PC-3 (cell line): ENCODE measurements at regions not wholly inside any gene's neighbourhood (a gene's known extent, or its start where the extent isn't known, plus 50 kb on each side); places are given as distances from the start of the nearest gene placed in this dataset.

ENCODE experiments used
- ATAC-seq: fragments of 200-7000 bp; cut with Tn5 transposase; 2 replicates; pipeline ENCODE4 v1.9.1; 2020; ENCODE audit warnings: mild to moderate bottlenecking, moderate library complexity
- BruUV-seq: library from RNA; stranded (reverse); fragments of 400-500 nt; replicated peaks from 2 replicates; lab custom pipeline; 2021; lab: Mats Ljungman, UMichigan
- CTCF ChIA-PET: fragments of 300-600 bp; sonication (Branson Sonifier 250); formaldehyde crosslinking; loops from one replicate; lab custom pipeline; 2022; ENCODE audit warnings: antibody characterized with exemption; lab: Charles Lee
- POLR2A ChIA-PET: fragments of 300-600 bp; sonication (Branson Sonifier 250); formaldehyde crosslinking; loops from one replicate; lab custom pipeline; 2022; ENCODE audit warnings: antibody characterized with exemption; ENCODE audit not compliant: unreplicated experiment; lab: Charles Lee
- DNase-seq: peaks from one replicate; pipeline ENCODE4 v3.0.0-alpha.2; 2015
- H2AFZ ChIP-seq: fragments of 300-600 bp; sonication (generic); 2 replicates; pipeline ENCODE4 v1.6.0; 2016; ENCODE audit warnings: antibody characterized with exemption, low read length
- H3F3A ChIP-seq: fragments of 300-600 bp; sonication (generic); one replicate; pipeline ENCODE4 v1.6.0; 2017; ENCODE audit warnings: antibody characterized with exemption, low read length, control low read depth, mild to moderate bottlenecking; ENCODE audit not compliant: unreplicated experiment
- H3K27ac ChIP-seq: fragments of 300-600 bp; sonication (generic); 2 replicates; pipeline ENCODE4 v1.5.1; 2016; ENCODE audit warnings: mild to moderate bottlenecking, low read length
- H3K27me3 ChIP-seq: fragments of 300-600 bp; sonication (generic); 2 replicates; pipeline ENCODE4 v1.6.1; 2016; ENCODE audit warnings: low read length, mixed read lengths
- H3K36me3 ChIP-seq: fragments of 300-600 bp; sonication (generic); 2 replicates; pipeline ENCODE4 v1.6.1; 2016; ENCODE audit warnings: low read depth, mixed run types, low read length, mixed read lengths
- H3K4me1 ChIP-seq: fragments of 300-600 bp; sonication (generic); 2 replicates; pipeline ENCODE4 v1.5.1; 2016; ENCODE audit warnings: low read length; ENCODE audit not compliant: insufficient read depth
- H3K4me2 ChIP-seq: fragments of 300-600 bp; sonication (generic); 2 replicates; pipeline ENCODE4 v1.6.0; 2016; ENCODE audit warnings: low read length
- H3K4me3 ChIP-seq: fragments of 300-600 bp; sonication (generic); 2 replicates; pipeline ENCODE4 v1.5.1; 2016; ENCODE audit warnings: mild to moderate bottlenecking, low read length, mixed read lengths
- H3K79me2 ChIP-seq: fragments of 300-600 bp; sonication (generic); 2 replicates; pipeline ENCODE4 v1.6.1; 2017; ENCODE audit warnings: low read length, mixed read lengths
- H3K9ac ChIP-seq: fragments of 300-600 bp; sonication (generic); 2 replicates; pipeline ENCODE4 v1.6.0; 2016; ENCODE audit warnings: mild to moderate bottlenecking, low read length
- H3K9me2 ChIP-seq: fragments of 300-600 bp; sonication (generic); replicated peaks from 2 replicates; pipeline ENCODE4 v1.6.1; 2016; ENCODE audit warnings: mixed run types, low read length, mixed read lengths
- H3K9me3 ChIP-seq: fragments of 300-600 bp; sonication (generic); 2 replicates; pipeline ENCODE4 v1.6.1; 2016; ENCODE audit warnings: low read length, mixed read lengths
- H4K20me1 ChIP-seq: fragments of 300-600 bp; sonication (generic); 2 replicates; pipeline ENCODE4 v1.6.1; 2016; ENCODE audit warnings: low read length, mixed read lengths
- EZH2 ChIP-seq: fragments of 300-600 bp; sonication (generic); IDR thresholded peaks from one replicate; pipeline ENCODE4 v1.6.1; 2017; ENCODE audit warnings: antibody characterized with exemption, mild to moderate bottlenecking, low read length; ENCODE audit not compliant: unreplicated experiment
- EZH2phosphoT487 ChIP-seq: fragments of 300-600 bp; sonication (generic); IDR thresholded peaks from 2 replicates; pipeline ENCODE4 v1.6.1; 2018; ENCODE audit warnings: mild to moderate bottlenecking, antibody characterized with exemption, low read length, borderline replicate concordance
- intact Hi-C: fragments of 100-400 bp; cut with micrococcal nuclease; formaldehyde crosslinking; loops from 2 replicates; pipeline ENCODE4 v1.9.0; 2023
- TF ChIP-seq, protein P1 (sequence below): fragments of 300-600 bp; sonication (generic); conservative IDR thresholded peaks from 2 replicates; pipeline ENCODE4 v1.5.1; 2017; ENCODE audit warnings: antibody characterized with exemption, low read depth, mild to moderate bottlenecking, low read length

DNA sequence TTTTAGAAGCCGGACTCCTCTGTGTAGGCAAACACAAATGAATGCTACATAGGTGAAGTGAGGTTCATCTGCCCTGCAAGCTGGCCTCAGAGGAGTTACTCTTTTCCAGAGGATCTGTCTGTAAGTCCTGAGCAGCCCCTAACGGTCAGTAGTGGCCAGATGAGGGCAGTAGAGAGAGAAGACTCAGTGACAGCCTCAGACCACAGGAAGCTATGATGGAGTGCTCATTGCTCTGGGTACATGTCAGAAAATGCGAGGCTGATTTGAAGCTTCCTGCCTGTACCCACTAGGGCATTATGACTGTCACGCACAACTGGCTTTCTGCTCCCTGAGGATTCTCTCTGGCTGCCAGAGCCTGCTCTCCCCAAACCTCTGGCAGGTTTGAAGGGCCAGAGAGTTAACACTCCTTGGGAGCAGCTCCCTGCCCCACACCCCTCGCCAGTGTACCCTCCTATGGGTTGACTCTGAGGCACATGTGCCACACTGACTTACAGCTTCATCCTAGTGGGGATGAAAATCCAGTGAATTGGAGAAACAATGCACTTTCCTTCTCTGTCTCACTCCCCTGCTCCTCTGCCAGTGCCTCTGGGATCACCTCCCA, 141.5 kb downstream of the GABRG2 start:
- no TSS peak for BruUV-seq
- no peaks in the 10 kb centered on the region for H3F3A ChIP-seq
- ATAC-seq (peak; percentile 64), DNase-seq (peak; percentile 68)
- H3K4me2 ChIP-seq = no peak overlapping the region
- no peaks in the 10 kb centered on the region for H3K9me2 ChIP-seq
- no peak for TF ChIP-seq EZH2
- TF ChIP-seq, protein P1, sequence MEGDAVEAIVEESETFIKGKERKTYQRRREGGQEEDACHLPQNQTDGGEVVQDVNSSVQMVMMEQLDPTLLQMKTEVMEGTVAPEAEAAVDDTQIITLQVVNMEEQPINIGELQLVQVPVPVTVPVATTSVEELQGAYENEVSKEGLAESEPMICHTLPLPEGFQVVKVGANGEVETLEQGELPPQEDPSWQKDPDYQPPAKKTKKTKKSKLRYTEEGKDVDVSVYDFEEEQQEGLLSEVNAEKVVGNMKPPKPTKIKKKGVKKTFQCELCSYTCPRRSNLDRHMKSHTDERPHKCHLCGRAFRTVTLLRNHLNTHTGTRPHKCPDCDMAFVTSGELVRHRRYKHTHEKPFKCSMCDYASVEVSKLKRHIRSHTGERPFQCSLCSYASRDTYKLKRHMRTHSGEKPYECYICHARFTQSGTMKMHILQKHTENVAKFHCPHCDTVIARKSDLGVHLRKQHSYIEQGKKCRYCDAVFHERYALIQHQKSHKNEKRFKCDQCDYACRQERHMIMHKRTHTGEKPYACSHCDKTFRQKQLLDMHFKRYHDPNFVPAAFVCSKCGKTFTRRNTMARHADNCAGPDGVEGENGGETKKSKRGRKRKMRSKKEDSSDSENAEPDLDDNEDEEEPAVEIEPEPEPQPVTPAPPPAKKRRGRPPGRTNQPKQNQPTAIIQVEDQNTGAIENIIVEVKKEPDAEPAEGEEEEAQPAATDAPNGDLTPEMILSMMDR = peak; percentile 64
- CTCF ChIA-PET = interaction anchor here (1.0 kb wide), 1 partner anchor 1199 kb away, joined by 3 read pairs; no protein-coding TSS in a partner anchor
- H2AFZ ChIP-seq = no peak overlapping the region
- no peak overlapping the region for H3K27ac ChIP-seq
- intact Hi-C loops = no loop called here
- no peaks in the 10 kb centered on the region for H4K20me1 ChIP-seq
- H3K9me3 ChIP-seq = no peaks in the 10 kb centered on the region; the same call in 1 of the 2 replicates
- H3K27me3 ChIP-seq = no peaks in the 10 kb centered on the region
- no peaks in the 10 kb centered on the region for H3K36me3 ChIP-seq
- H3K4me3 ChIP-seq = no peak overlapping the region
- no peaks in the 10 kb centered on the region for H3K4me1 ChIP-seq
- H3K9ac ChIP-seq = no peak overlapping the region
- no peaks in the 10 kb centered on the region for H3K79me2 ChIP-seq
- POLR2A ChIA-PET = no interaction called here

DNA sequence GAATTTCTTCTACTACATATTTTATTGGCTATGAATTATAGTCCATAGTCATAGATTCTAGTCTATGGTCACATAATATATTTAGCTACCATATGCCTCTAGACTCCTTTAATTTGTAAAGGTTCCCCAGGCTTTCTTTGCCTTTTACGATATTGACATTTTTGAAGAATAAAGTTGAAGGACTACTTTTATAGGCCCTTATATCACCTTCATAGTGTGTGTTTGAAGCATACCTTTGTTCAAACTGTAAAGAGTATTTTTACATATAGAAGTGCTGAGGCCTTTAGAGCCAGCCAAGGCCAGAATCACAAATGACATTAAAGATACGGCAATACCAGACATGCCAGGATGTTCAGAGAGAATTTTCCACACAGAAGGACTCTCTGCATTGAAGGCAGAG, 147.0 kb downstream of the GABRG2 start:
- no TSS peak for BruUV-seq
- ATAC-seq (no peak), DNase-seq (no peak)
- ChIA-PET CTCF (no interaction called here), POLR2A (no interaction called here)
- Histone ChIP-seq H2AFZ (no peak overlapping the region), H3K4me1 (no peaks in the 10 kb centered on the region), H3K79me2 (no peaks in the 10 kb centered on the region), H3F3A (no peaks in the 10 kb centered on the region), H3K4me3 (no peak overlapping the region), H4K20me1 (no peaks in the 10 kb centered on the region), H3K9ac (no peak overlapping the region), H3K9me3 (no peaks in the 10 kb centered on the region), H3K4me2 (no peak overlapping the region), H3K36me3 (no peaks in the 10 kb centered on the region), H3K27me3 (no peaks in the 10 kb centered on the region), H3K27ac (no peak overlapping the region), H3K9me2 (no peaks in the 10 kb centered on the region)
- intact Hi-C loops = no loop called here
- TF ChIP-seq, protein P1 = no peak
- no peak for TF ChIP-seq EZH2
- TF ChIP-seq EZH2phosphoT487 = no peak

DNA sequence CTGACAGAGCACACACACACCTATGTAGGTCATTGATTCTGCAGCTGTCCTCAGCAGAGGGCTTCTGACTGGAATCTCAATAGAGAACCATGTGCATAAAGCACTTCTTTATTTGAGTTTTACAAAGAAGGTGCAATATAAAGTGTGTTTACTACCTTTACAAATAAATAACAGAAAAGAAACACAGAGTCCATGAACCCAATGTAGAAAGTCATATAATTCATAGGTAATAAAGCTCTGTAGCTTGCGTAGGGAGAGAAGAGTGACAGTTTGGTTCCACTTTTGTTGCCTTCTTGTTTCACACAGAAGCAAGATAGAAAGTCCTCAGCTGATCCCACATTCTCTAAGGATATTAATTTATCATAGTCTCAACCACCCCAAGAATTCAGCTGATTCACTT, 149.5 kb downstream of the GABRG2 start:
- no TSS peak for BruUV-seq
- no peak for ATAC-seq
- TF ChIP-seq EZH2 (no peak), EZH2phosphoT487 (no peak)
- TF ChIP-seq, protein P1 = no peak
- H2AFZ ChIP-seq = no peak overlapping the region
- no peaks in the 10 kb centered on the region for H3K4me1 ChIP-seq
- H3K4me2 ChIP-seq = no peak overlapping the region
- no peaks in the 10 kb centered on the region for H3K27me3 ChIP-seq
- no peaks in the 10 kb centered on the region for H3F3A ChIP-seq
- POLR2A ChIA-PET = no interaction called here
- H3K27ac ChIP-seq = no peak overlapping the region
- H3K36me3 ChIP-seq = no peaks in the 10 kb centered on the region
- H3K9me2 ChIP-seq = no peaks in the 10 kb centered on the region
- no peaks in the 10 kb centered on the region for H4K20me1 ChIP-seq
- no peak for DNase-seq
- CTCF ChIA-PET = no interaction called here
- no peaks in the 10 kb centered on the region for H3K9me3 ChIP-seq
- intact Hi-C loops = no loop called here
- H3K9ac ChIP-seq = no peak overlapping the region
- no peak overlapping the region for H3K4me3 ChIP-seq
- H3K79me2 ChIP-seq = no peaks in the 10 kb centered on the region
